Peyer's patch (tissue), 4 donors: ENCODE measurements at regions not wholly inside any gene's neighbourhood (a gene's known extent, or its start where the extent isn't known, plus 50 kb on each side); places are given as distances from the start of the nearest gene placed in this dataset.
A peak's percentile ranks its signal among the peaks of the same experiment; 100 is the strongest.

Experiments
- DNase-seq, 3 donors: peaks; one replicate each; pipeline ENCODE4 v3.0.0-alpha.2; 2017 to 2019
- H3K27ac ChIP-seq, 4 donors: fragments of 200-600 bp; sonication (generic); one replicate each; pipeline ENCODE4 v1.5.1; 2016 to 2019
- H3K27me3 ChIP-seq, 2 donors: fragments of 200-600 bp; sonication (generic); one replicate each; pipeline ENCODE4 v1.5.1; 2019
- H3K36me3 ChIP-seq, 3 donors: fragments of 200-600 bp; sonication (generic); one replicate each; pipeline ENCODE4 v1.5.1; 2016 to 2019
- H3K4me1 ChIP-seq, 4 donors: fragments of 200-600 bp; sonication (generic); one replicate each; pipeline ENCODE4 v1.5.1; 2016 to 2019
- H3K4me3 ChIP-seq, 4 donors: fragments of 200-600 bp; sonication (generic); 1 replicate in 3 of 4; 2 replicates in 1 of 4; pipeline ENCODE4 v1.5.1; 2016 to 2019; ENCODE audit warnings: mild to moderate bottlenecking in 1 of 4
- H3K9me3 ChIP-seq, 4 donors: fragments of 200-600 bp; sonication (generic); one replicate each; pipeline ENCODE4 v1.5.1; 2016 to 2019; ENCODE audit warnings: mild to moderate bottlenecking in 1 of 4
- POLR2A ChIP-seq, 2 donors: fragments of 450-650 bp; IDR thresholded peaks; one replicate each; pipeline ENCODE4 v1.5.1; 2017; ENCODE audit warnings: antibody characterized with exemption in 2 of 2, mild to moderate bottlenecking in 2 of 2, moderate library complexity in 2 of 2
- TF ChIP-seq, protein P1 (sequence below), 6 experiments: fragments of 450-650 bp in 4 of 6; fragments of 200-600 bp in 2 of 6; sonication (generic) in 1 of 6; IDR thresholded peaks; one replicate each; pipeline ENCODE4 v1.5.1; 2017 to 2019; ENCODE audit warnings: antibody characterized with exemption in 6 of 6, mild to moderate bottlenecking in 3 of 6, moderate library complexity in 1 of 6

DNA sequence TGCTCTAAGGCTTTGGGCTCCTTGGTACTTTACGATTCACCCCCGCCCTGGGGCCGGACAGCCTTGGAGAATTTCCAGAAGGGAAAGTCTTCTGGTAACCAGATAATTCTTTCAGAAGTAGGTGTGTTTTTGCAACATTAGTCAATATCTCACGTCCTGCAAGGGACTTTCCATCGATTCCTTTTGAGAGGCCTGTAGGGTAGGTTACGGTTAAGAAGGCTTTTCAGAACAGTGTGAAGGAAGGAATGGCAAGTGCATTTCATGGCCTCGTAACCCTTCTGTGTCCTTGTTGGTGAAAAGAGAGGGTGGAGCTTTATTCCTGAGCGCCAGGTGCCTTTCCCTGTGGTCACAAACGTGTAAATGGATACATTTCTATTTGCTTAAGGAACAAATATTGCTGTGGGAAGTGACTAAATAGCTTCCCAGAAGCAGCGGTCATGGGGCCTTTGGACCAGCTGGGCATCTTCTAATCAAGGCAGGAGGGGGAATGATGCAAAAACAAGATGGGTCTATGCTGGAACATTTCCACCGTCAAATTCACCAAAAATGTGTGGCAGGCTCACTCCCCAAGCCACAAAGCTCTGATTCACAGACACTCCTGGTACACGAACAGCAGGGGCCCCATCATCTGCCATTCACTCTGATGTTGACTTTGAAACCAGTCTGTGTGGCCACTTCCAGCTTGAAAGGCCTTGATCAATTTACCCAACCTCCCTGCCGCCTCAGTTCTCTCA lies 99.2 kb downstream of the ANKRD10 start:
- Histone ChIP-seq H3K9me3 (no peaks in the 10 kb centered on the region), H3K4me3 (no peak overlapping the region), H3K27me3 (peaks cover 0 to 7% of the 10 kb centered on the region in 2 donors), H3K4me1 (peaks cover 0 to 6% (median 0%) of the 10 kb centered on the region in 4 donors), H3K27ac (no peak overlapping the region), H3K36me3 (no peaks in the 10 kb centered on the region)
- no peak for DNase-seq
- TF ChIP-seq, protein P1, sequence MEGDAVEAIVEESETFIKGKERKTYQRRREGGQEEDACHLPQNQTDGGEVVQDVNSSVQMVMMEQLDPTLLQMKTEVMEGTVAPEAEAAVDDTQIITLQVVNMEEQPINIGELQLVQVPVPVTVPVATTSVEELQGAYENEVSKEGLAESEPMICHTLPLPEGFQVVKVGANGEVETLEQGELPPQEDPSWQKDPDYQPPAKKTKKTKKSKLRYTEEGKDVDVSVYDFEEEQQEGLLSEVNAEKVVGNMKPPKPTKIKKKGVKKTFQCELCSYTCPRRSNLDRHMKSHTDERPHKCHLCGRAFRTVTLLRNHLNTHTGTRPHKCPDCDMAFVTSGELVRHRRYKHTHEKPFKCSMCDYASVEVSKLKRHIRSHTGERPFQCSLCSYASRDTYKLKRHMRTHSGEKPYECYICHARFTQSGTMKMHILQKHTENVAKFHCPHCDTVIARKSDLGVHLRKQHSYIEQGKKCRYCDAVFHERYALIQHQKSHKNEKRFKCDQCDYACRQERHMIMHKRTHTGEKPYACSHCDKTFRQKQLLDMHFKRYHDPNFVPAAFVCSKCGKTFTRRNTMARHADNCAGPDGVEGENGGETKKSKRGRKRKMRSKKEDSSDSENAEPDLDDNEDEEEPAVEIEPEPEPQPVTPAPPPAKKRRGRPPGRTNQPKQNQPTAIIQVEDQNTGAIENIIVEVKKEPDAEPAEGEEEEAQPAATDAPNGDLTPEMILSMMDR (IDR thresholded peaks at IDR 0.05) = no peak
- no peak for TF ChIP-seq POLR2A (IDR thresholded peaks at IDR 0.05)

DNA sequence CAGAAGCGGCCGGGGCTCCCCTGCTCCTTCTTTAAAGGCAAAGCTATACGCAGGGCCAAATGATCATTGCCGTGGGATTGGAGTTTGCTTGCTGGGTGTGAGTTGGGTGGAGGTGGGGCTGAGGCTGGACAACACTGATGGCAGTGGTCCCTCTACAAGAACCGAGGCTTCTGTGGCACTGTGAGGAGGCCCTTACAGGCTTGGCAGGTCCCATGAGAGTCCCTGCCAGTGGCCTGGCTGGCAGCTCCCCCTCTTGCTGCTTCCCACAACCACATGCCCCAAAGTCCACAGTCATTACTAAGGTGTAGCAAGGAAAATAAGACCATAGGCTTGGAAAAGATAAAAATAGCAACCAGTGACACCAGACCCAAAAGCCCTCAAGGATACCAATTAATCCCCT lies 98.4 kb downstream of the ANKRD10 start:
- DNase-seq = no peak

DNA sequence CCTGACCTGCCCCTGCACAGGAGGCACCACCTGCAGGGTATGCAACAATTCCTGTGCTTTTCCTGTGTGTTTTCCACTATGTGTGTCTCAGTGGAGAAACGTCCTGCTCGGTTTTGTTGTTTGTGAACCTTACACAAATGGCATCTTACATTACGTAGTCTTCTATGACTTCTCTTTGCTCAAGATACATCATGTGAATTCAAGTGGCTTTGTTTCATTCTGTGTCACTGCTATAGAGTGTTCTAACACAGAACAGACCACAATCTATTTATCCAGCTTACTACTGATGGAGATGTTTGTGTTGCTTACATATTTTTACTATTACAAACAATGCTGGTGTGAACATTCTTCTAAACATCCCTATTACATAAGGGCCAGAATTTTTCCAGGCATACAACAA lies 97.7 kb downstream of the ANKRD10 start:
- no peak for TF ChIP-seq POLR2A (IDR thresholded peaks at IDR 0.05)
- TF ChIP-seq, protein P1 (IDR thresholded peaks at IDR 0.05) = no peak
- H3K9me3 ChIP-seq = no peaks in the 10 kb centered on the region
- DNase-seq = no peak

More for the DNA sequence above, 98.4 kb downstream of the ANKRD10 start:
- Histone ChIP-seq H3K36me3 (no peaks in the 10 kb centered on the region), H3K27me3 (peaks cover 0 to 7% of the 10 kb centered on the region in 2 donors), H3K27ac (no peak overlapping the region), H3K9me3 (no peaks in the 10 kb centered on the region), H3K4me1 (peaks cover 0 to 6% (median 0%) of the 10 kb centered on the region in 4 donors), H3K4me3 (no peak overlapping the region)
- TF ChIP-seq, protein P1 (IDR thresholded peaks at IDR 0.05) = no peak
- no peak for TF ChIP-seq POLR2A (IDR thresholded peaks at IDR 0.05)

DNA sequence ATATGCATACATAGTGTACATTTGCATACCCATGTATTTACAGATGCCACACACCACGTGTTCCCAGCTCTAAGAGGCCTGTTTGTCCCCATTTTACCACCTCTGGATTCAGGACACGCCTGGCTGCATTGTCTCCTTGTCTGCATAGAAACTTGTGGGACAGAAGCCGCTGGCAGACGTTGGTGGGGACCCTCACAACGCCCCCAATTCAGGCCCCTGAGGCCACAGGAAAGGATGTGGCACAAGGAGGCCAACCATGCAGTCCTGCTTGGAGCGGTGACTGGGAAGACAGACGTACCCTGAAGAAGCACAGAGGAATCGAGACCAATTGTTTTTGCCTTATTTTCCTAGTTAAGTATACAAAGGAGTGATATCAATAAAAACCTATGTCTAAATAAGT lies 96.1 kb downstream of the ANKRD10 start:
- H3K9me3 ChIP-seq = no peaks in the 10 kb centered on the region
- no peaks in the 10 kb centered on the region for H3K36me3 ChIP-seq

More for the DNA sequence above, 97.7 kb downstream of the ANKRD10 start:
- H3K27ac ChIP-seq = no peak overlapping the region
- H3K27me3 ChIP-seq = peaks cover 0 to 4% of the 10 kb centered on the region in 2 donors
- H3K36me3 ChIP-seq = no peaks in the 10 kb centered on the region
- peaks cover 0 to 6% (median 0%) of the 10 kb centered on the region in 4 donors for H3K4me1 ChIP-seq
- no peak overlapping the region for H3K4me3 ChIP-seq

DNA sequence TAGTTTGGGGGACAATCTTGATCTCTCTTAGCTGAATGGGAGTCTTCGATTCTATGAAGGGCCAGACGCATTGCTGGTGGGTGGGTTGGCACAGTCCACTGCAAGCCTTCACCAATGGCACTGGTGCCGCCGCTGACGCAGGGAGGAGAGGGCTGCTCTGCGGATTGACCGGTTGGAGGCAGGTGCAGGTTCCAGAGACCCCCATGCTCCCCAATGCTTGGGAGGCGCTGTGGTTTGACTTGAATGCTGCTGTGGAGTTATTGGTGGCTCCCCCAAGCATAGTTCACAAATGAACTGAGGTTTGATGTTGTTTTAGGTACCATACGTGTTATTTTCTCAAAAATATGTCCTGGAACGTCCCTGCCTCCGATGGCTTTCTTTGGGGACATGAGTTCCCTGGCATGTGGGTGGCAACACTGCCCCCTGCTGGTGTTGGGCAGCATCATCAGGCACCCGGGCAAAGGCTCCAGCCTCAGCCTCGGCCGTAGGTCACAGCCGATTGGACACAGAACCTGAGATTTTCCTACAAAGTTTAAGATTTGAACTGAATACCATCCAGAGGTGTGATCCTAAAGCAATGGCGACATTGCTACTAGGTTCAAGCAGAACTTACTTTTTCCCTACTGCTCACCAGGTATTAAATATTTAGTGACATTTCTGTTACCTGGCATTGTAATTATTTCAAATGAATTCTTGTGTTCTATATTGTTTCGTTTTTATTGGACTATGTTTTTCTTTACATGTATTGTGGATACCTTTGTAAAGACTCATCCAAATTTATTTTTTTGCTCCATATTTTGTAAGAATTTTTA lies 95.5 kb downstream of the ANKRD10 start:
- Histone ChIP-seq H3K4me1 (peaks cover 0 to 6% (median 0%) of the 10 kb centered on the region in 4 donors), H3K4me3 (no peak overlapping the region), H3K27me3 (no peaks in the 10 kb centered on the region), H3K36me3 (no peaks in the 10 kb centered on the region), H3K9me3 (no peaks in the 10 kb centered on the region), H3K27ac (no peak overlapping the region)
- peak; percentile 73 to 90 (median 86) for DNase-seq
- TF ChIP-seq, protein P1 (IDR thresholded peaks at IDR 0.05) = peak; percentile 93 to 95 (median 94)
- no peak for TF ChIP-seq POLR2A (IDR thresholded peaks at IDR 0.05)

More for the DNA sequence above, 96.1 kb downstream of the ANKRD10 start:
- Histone ChIP-seq H3K4me3 (no peak overlapping the region), H3K27ac (no peak overlapping the region), H3K27me3 (no peaks in the 10 kb centered on the region), H3K4me1 (peaks cover 0 to 6% (median 0%) of the 10 kb centered on the region in 4 donors)
- TF ChIP-seq POLR2A (IDR thresholded peaks at IDR 0.05) = no peak
- TF ChIP-seq, protein P1 (IDR thresholded peaks at IDR 0.05) = no peak
- no peak for DNase-seq
